ENCODE measurements at regions not wholly inside any gene's neighbourhood (a gene's known extent, or its start where the extent isn't known, plus 50 kb on each side); places are given as distances from the start of the nearest gene placed in this dataset.

DNA sequence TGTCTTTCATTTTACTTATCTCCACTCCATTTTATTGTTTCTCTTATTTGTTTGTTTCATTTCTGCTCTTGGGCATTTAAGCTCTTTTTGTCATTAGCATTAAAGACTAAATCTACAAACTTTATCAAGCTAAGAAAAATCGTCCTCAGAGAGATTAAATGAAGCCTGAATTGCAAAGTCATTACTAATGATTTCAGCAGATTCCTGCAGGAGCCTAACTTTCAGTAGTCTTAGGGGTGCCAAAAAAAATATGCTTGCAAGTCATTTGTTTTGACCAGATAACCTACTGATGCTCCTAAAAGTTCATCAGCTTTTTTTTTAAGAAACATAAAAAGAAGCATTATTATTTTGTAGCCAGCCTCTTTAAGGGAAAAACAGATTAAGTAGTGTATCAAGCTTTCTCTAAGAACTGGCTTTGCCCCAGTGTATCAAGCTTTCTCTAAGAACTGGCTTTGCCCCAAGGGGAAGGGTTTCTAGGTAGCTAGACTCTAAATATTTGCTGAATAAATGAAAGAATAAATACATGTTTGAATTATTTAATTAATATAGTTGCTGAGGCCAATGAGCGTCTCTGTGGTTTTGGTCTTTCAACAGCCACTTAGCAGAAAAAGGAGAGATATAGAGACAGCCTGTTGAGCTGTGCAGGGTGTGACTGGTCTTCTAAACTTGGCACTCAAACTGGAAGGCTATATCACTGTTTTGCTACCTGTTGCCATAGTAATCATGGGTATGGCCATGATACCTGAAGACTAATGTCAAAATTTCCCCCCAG lies 174.2 kb downstream of the BTC start:
- H3K4me3 ChIP-seq (ENCODE audit: low read length in 3 of 3): no peak overlapping the region
- no peak overlapping the region for H3K9ac ChIP-seq (ENCODE audit: low read length in 3 of 3)
- intact Hi-C loops (cut with DNase I): no loop called here
- no peaks in the 10 kb centered on the region for H3K4me1 ChIP-seq (ENCODE audit: control insufficient read depth in 2 of 3, insufficient read depth in 2 of 3, low read depth in 1 of 3, low read length in 3 of 3)
- H3K27ac ChIP-seq (ENCODE audit: low read depth in 2 of 2, low read length in 2 of 2): no peak overlapping the region
- H3K27me3 ChIP-seq (ENCODE audit: control insufficient read depth, insufficient read depth, low read length): no peaks in the 10 kb centered on the region
- DNase-seq (no peak), FAIRE-seq (no peak)
- TF ChIP-seq, protein P1, sequence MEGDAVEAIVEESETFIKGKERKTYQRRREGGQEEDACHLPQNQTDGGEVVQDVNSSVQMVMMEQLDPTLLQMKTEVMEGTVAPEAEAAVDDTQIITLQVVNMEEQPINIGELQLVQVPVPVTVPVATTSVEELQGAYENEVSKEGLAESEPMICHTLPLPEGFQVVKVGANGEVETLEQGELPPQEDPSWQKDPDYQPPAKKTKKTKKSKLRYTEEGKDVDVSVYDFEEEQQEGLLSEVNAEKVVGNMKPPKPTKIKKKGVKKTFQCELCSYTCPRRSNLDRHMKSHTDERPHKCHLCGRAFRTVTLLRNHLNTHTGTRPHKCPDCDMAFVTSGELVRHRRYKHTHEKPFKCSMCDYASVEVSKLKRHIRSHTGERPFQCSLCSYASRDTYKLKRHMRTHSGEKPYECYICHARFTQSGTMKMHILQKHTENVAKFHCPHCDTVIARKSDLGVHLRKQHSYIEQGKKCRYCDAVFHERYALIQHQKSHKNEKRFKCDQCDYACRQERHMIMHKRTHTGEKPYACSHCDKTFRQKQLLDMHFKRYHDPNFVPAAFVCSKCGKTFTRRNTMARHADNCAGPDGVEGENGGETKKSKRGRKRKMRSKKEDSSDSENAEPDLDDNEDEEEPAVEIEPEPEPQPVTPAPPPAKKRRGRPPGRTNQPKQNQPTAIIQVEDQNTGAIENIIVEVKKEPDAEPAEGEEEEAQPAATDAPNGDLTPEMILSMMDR (IDR thresholded peaks at IDR 0.05; ENCODE audit: borderline replicate concordance, extremely low read depth, insufficient read depth): no peak
- H3K36me3 ChIP-seq (ENCODE audit: control insufficient read depth in 2 of 3, insufficient read depth in 3 of 3, low read length in 3 of 3): no peaks in the 10 kb centered on the region
- H3K9me3 ChIP-seq (ENCODE audit: control insufficient read depth in 2 of 3, insufficient read depth in 1 of 3, low read length in 3 of 3): no peaks in the 10 kb centered on the region

DNA sequence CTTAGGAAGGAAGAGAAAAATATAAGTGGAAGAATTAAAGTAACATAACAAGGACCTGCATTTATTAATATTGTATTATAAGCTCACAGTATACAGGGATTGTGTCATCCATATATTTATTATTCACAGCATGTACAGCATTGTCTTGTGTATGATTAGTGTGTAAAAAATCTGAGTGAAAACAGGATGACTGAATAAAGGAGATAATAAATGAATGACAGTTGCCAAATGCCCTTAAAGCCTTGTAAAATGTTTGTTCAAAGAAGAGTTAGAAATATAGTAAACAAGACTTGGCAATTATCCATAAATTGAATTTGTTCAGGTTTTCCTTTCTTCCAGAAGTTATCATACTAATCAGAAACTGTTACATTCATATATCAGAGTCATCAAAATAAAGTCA lies 172.7 kb downstream of the BTC start:
- Histone ChIP-seq H3K9me3 (ENCODE audit: control insufficient read depth in 2 of 3, insufficient read depth in 1 of 3, low read length in 3 of 3) (no peaks in the 10 kb centered on the region), H3K27ac (ENCODE audit: low read depth in 2 of 2, low read length in 2 of 2) (no peak overlapping the region), H3K9ac (ENCODE audit: low read length in 3 of 3) (no peak overlapping the region), H3K4me1 (ENCODE audit: control insufficient read depth in 2 of 3, insufficient read depth in 2 of 3, low read depth in 1 of 3, low read length in 3 of 3) (no peaks in the 10 kb centered on the region), H3K36me3 (ENCODE audit: control insufficient read depth in 2 of 3, insufficient read depth in 3 of 3, low read length in 3 of 3) (no peaks in the 10 kb centered on the region), H3K4me3 (ENCODE audit: low read length in 3 of 3) (no peak overlapping the region), H3K27me3 (ENCODE audit: control insufficient read depth, insufficient read depth, low read length) (no peaks in the 10 kb centered on the region)
- DNase-seq: no peak
- intact Hi-C loops (cut with DNase I): no loop called here
- TF ChIP-seq, protein P1 (IDR thresholded peaks at IDR 0.05; ENCODE audit: borderline replicate concordance, extremely low read depth, insufficient read depth): no peak
- FAIRE-seq: no peak

DNA sequence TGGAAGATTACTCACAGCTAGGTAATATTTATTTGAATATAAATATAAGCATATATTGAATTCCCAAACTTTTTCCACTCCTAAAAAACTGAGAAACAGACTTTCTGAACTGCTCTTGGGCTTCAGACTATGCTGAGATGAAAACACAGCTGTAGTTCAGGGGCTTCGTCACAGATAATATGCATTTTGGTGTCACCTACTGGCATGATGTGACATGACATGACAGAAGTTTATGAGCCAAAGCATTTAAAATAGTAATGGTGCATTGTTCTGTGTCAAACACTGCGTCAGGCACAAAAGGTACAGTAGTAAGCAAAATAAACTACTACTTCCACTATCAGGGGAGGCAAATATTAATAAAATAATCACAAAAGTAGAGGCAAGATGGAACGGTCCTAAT lies 171.3 kb downstream of the BTC start:
- DNase-seq: peak in 3 of 5 donors; percentile 9 to 54 (median 30)
- Histone ChIP-seq H3K27me3 (ENCODE audit: control insufficient read depth, insufficient read depth, low read length) (no peaks in the 10 kb centered on the region), H3K27ac (ENCODE audit: low read depth in 2 of 2, low read length in 2 of 2) (no peak overlapping the region), H3K36me3 (ENCODE audit: control insufficient read depth in 2 of 3, insufficient read depth in 3 of 3, low read length in 3 of 3) (no peaks in the 10 kb centered on the region), H3K9ac (ENCODE audit: low read length in 3 of 3) (no peak overlapping the region), H3K9me3 (ENCODE audit: control insufficient read depth in 2 of 3, insufficient read depth in 1 of 3, low read length in 3 of 3) (no peaks in the 10 kb centered on the region), H3K4me1 (ENCODE audit: control insufficient read depth in 2 of 3, insufficient read depth in 2 of 3, low read depth in 1 of 3, low read length in 3 of 3) (no peaks in the 10 kb centered on the region), H3K4me3 (ENCODE audit: low read length in 3 of 3) (no peak overlapping the region)
- no peak for FAIRE-seq
- intact Hi-C loops (cut with DNase I): no loop called here
- TF ChIP-seq, protein P1 (IDR thresholded peaks at IDR 0.05; ENCODE audit: borderline replicate concordance, extremely low read depth, insufficient read depth): peak; percentile 6
